ENCODE measurements at regions not wholly inside any gene's neighbourhood (a gene's known extent, or its start where the extent isn't known, plus 50 kb on each side); places are given as distances from the start of the nearest gene placed in this dataset.

DNA sequence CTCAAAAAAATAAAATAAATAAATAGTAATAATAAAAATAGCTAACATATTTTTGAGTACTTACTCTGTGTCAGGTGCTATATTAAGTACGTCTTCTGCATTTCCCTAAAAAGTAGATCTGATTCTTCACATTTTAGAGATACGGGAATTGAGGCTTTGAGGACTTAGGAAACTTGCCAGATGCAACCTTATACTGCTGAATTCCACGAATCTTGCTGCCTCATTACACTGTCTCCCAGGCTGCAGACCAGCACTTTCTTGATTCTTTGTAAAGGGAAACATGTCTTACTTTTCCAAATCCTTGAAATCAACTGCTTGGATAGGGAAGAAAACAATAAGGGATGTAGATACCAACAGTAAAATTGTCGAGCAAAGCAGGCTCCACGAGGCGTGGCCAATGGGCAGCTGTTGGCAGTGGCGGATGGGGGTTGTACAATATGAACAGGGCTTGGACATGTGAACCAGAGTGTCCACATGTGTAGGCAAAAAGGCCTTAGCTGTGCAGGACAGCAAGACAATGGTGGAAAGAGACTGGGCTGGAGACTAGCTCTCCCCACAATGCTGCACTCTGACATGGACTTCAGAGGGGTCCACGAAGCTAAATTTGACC lies 124.3 kb upstream of the RAI14 start:
- TF ChIP-seq, protein P1, sequence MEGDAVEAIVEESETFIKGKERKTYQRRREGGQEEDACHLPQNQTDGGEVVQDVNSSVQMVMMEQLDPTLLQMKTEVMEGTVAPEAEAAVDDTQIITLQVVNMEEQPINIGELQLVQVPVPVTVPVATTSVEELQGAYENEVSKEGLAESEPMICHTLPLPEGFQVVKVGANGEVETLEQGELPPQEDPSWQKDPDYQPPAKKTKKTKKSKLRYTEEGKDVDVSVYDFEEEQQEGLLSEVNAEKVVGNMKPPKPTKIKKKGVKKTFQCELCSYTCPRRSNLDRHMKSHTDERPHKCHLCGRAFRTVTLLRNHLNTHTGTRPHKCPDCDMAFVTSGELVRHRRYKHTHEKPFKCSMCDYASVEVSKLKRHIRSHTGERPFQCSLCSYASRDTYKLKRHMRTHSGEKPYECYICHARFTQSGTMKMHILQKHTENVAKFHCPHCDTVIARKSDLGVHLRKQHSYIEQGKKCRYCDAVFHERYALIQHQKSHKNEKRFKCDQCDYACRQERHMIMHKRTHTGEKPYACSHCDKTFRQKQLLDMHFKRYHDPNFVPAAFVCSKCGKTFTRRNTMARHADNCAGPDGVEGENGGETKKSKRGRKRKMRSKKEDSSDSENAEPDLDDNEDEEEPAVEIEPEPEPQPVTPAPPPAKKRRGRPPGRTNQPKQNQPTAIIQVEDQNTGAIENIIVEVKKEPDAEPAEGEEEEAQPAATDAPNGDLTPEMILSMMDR (IDR thresholded peaks at IDR 0.05): no peak
- no peak for TF ChIP-seq POLR2A (IDR thresholded peaks at IDR 0.05)

Measured in ovary (tissue), 3 donors.